ENCODE measurements at regions not wholly inside any gene's neighbourhood (a gene's known extent, or its start where the extent isn't known, plus 50 kb on each side); places are given as distances from the start of the nearest gene placed in this dataset.
A peak's percentile ranks its signal among the peaks of the same experiment; 100 is the strongest.

GRCh38 chr9:36485647-36486328 is 85.7 kb upstream of the RNF38 start:
- H3K27ac ChIP-seq (ENCODE audit: low read length), result no peak overlapping the region
- intact Hi-C loops (cut with micrococcal nuclease), result no loop called here
- POLR2A ChIA-PET (ENCODE audit: unreplicated experiment), result interaction anchor here (0.5 kb wide), 1 partner anchor 94 kb away, joined by 8 read pairs; no protein-coding TSS in a partner anchor

GRCh38 chr9:36484124-36484523 is 84.1 kb upstream of the RNF38 start:
- Histone ChIP-seq H4K20me1 (ENCODE audit: low read length) (no peaks in the 10 kb centered on the region), H3K9me2 (replicated peaks; ENCODE audit: low read length) (no peaks in the 10 kb centered on the region), H3K9ac (ENCODE audit: low read length) (no peak overlapping the region), H3K36me3 (ENCODE audit: low read depth, low read length) (no peaks in the 10 kb centered on the region), H3K4me1 (ENCODE audit: insufficient read depth, low read length) (no peaks in the 10 kb centered on the region; the same call in 1 of the 2 replicates), H3K79me2 (ENCODE audit: low read length) (peaks cover 30% of the 10 kb centered on the region), H3K9me3 (ENCODE audit: low read length) (no peaks in the 10 kb centered on the region), H3K4me3 (ENCODE audit: low read length) (no peak overlapping the region), H3K4me2 (ENCODE audit: low read length) (no peak overlapping the region), H2AFZ (ENCODE audit: low read length) (no peak overlapping the region), H3K27me3 (ENCODE audit: low read length) (no peaks in the 10 kb centered on the region), H3F3A (ENCODE audit: low read length, unreplicated experiment) (no peaks in the 10 kb centered on the region), H3K27ac (ENCODE audit: low read length) (no peak overlapping the region)
- TF ChIP-seq EZH2phosphoT487 (IDR thresholded peaks at IDR 0.05; ENCODE audit: borderline replicate concordance, low read length) (no peak), EZH2 (IDR thresholded peaks at IDR 0.05; ENCODE audit: low read length, unreplicated experiment) (no peak)
- TF ChIP-seq, protein P1, sequence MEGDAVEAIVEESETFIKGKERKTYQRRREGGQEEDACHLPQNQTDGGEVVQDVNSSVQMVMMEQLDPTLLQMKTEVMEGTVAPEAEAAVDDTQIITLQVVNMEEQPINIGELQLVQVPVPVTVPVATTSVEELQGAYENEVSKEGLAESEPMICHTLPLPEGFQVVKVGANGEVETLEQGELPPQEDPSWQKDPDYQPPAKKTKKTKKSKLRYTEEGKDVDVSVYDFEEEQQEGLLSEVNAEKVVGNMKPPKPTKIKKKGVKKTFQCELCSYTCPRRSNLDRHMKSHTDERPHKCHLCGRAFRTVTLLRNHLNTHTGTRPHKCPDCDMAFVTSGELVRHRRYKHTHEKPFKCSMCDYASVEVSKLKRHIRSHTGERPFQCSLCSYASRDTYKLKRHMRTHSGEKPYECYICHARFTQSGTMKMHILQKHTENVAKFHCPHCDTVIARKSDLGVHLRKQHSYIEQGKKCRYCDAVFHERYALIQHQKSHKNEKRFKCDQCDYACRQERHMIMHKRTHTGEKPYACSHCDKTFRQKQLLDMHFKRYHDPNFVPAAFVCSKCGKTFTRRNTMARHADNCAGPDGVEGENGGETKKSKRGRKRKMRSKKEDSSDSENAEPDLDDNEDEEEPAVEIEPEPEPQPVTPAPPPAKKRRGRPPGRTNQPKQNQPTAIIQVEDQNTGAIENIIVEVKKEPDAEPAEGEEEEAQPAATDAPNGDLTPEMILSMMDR (conservative IDR thresholded peaks at IDR 0.05; ENCODE audit: low read depth, low read length), result no peak
- BruUV-seq (replicated peaks), result no TSS peak
- ATAC-seq (no peak), DNase-seq (no peak)
- ChIA-PET POLR2A (ENCODE audit: unreplicated experiment) (no interaction called here), CTCF (no interaction called here)
- intact Hi-C loops (cut with micrococcal nuclease), result no loop called here

More at GRCh38 chr9:36485647-36486328, 85.7 kb upstream of the RNF38 start:
- ATAC-seq, result no peak
- Histone ChIP-seq H3K4me1 (ENCODE audit: insufficient read depth, low read length) (no peaks in the 10 kb centered on the region; the same call in 1 of the 2 replicates), H3K4me3 (ENCODE audit: low read length) (peak overlapping the region; percentile 93), H3K9ac (ENCODE audit: low read length) (peak overlapping the region; percentile 71), H3F3A (ENCODE audit: low read length, unreplicated experiment) (no peaks in the 10 kb centered on the region), H2AFZ (ENCODE audit: low read length) (peak overlapping the region; percentile 78), H3K4me2 (ENCODE audit: low read length) (peak overlapping the region; percentile 95), H4K20me1 (ENCODE audit: low read length) (no peaks in the 10 kb centered on the region), H3K9me2 (replicated peaks; ENCODE audit: low read length) (no peaks in the 10 kb centered on the region), H3K36me3 (ENCODE audit: low read depth, low read length) (no peaks in the 10 kb centered on the region), H3K9me3 (ENCODE audit: low read length) (no peaks in the 10 kb centered on the region), H3K79me2 (ENCODE audit: low read length) (peaks cover 30% of the 10 kb centered on the region), H3K27me3 (ENCODE audit: low read length) (no peaks in the 10 kb centered on the region)
- CTCF ChIA-PET, result no interaction called here
- BruUV-seq (replicated peaks), result TSS peak; percentile 48
- no peak for TF ChIP-seq EZH2 (IDR thresholded peaks at IDR 0.05; ENCODE audit: low read length, unreplicated experiment)
- TF ChIP-seq, protein P1 (conservative IDR thresholded peaks at IDR 0.05; ENCODE audit: low read depth, low read length), result no peak
- TF ChIP-seq EZH2phosphoT487 (IDR thresholded peaks at IDR 0.05; ENCODE audit: borderline replicate concordance, low read length), result no peak
- DNase-seq, result no peak

- H3K79me2 ChIP-seq (ENCODE audit: low read length), result peaks cover 8% of the 10 kb centered on the region; the same call in 1 of the 2 replicates
- no peaks in the 10 kb centered on the region for H4K20me1 ChIP-seq (ENCODE audit: low read length)
- TF ChIP-seq, protein P1 (conservative IDR thresholded peaks at IDR 0.05; ENCODE audit: low read depth, low read length), result no peak
- no peak for TF ChIP-seq EZH2phosphoT487 (IDR thresholded peaks at IDR 0.05; ENCODE audit: borderline replicate concordance, low read length)
- TF ChIP-seq EZH2 (IDR thresholded peaks at IDR 0.05; ENCODE audit: low read length, unreplicated experiment), result no peak
- H2AFZ ChIP-seq (ENCODE audit: low read length), result no peak overlapping the region
- no peaks in the 10 kb centered on the region for H3K36me3 ChIP-seq (ENCODE audit: low read depth, low read length)
- intact Hi-C loops (cut with micrococcal nuclease), result no loop called here
- POLR2A ChIA-PET (ENCODE audit: unreplicated experiment), result no interaction called here
- no peak overlapping the region for H3K27ac ChIP-seq (ENCODE audit: low read length)
- H3K27me3 ChIP-seq (ENCODE audit: low read length), result no peaks in the 10 kb centered on the region
- CTCF ChIA-PET, result no interaction called here
- no peaks in the 10 kb centered on the region for H3K9me2 ChIP-seq (replicated peaks; ENCODE audit: low read length)
- no peak for DNase-seq
- H3K4me2 ChIP-seq (ENCODE audit: low read length), result no peak overlapping the region
- BruUV-seq (replicated peaks), result no TSS peak
- no peaks in the 10 kb centered on the region for H3K4me1 ChIP-seq (ENCODE audit: insufficient read depth, low read length)
- H3K4me3 ChIP-seq (ENCODE audit: low read length), result no peak overlapping the region
- H3K9ac ChIP-seq (ENCODE audit: low read length), result no peak overlapping the region
- no peaks in the 10 kb centered on the region for H3F3A ChIP-seq (ENCODE audit: low read length, unreplicated experiment)
- no peaks in the 10 kb centered on the region for H3K9me3 ChIP-seq (ENCODE audit: low read length)
- ATAC-seq, result no peak
Observed at GRCh38 chr9:36479101-36479500, 79.0 kb upstream of the RNF38 start.
